Naive thymus-derived CD4-positive, alpha-beta T cell (primary cell): ENCODE measurements at regions not wholly inside any gene's neighbourhood (a gene's known extent, or its start where the extent isn't known, plus 50 kb on each side); places are given as distances from the start of the nearest gene placed in this dataset.
"Not testable (repeated sequence)": the region's sequence is repeated elsewhere in the genome, so short reads cannot be mapped to it uniquely, and the experiment has no call there.

Experiments used
- ATAC-seq: fragments of 150-1000 bp; cut with Tn5 transposase; 2 replicates; pipeline ENCODE4 v1.10.0; 2021; ENCODE audit warnings: mild to moderate bottlenecking, moderate library complexity
- CTCF ChIA-PET: fragments of 350-600 bp; sonication (Branson Sonifier 250); formaldehyde crosslinking; loops from one replicate; lab custom pipeline; 2021; ENCODE audit warnings: antibody characterized with exemption; lab: Charles Lee
- POLR2A ChIA-PET: fragments of 350-600 bp; sonication (Branson Sonifier 250); formaldehyde crosslinking; loops from one replicate; lab custom pipeline; 2021; ENCODE audit warnings: antibody characterized with exemption, inconsistent platforms; lab: Charles Lee
- DNase-seq, 9 donors: peaks; one replicate each; pipeline versions ENCODE4 v3.0.0 to v3.0.0-alpha.2; 2020 to 2022; ENCODE audit warnings: mixed read lengths in 1 of 9
- H3K27ac ChIP-seq: one replicate; pipeline ENCODE4 v1.7.0; 2013; ENCODE audit warnings: mild to moderate bottlenecking, low read depth, low read length, moderate library complexity
- H3K27me3 ChIP-seq, 2 donors: one replicate each; pipeline ENCODE4 v1.7.0; 2013; ENCODE audit warnings: low read length in 2 of 2, mild to moderate bottlenecking in 2 of 2, moderate library complexity in 2 of 2; ENCODE audit not compliant: control insufficient read depth in 2 of 2, insufficient read depth in 2 of 2
- H3K36me3 ChIP-seq, 3 experiments: 1 replicate in 2 of 3; 2 replicates in 1 of 3; pipeline ENCODE4 v1.7.0; 2013; ENCODE audit warnings: low read length in 3 of 3, mild to moderate bottlenecking in 3 of 3, moderate library complexity in 1 of 3; ENCODE audit not compliant: insufficient read depth in 3 of 3, control insufficient read depth in 2 of 3
- H3K4me1 ChIP-seq, 2 donors: one replicate each; pipeline ENCODE4 v1.7.0; 2013; ENCODE audit warnings: low read length in 2 of 2, mild to moderate bottlenecking in 2 of 2, moderate library complexity in 1 of 2; ENCODE audit not compliant: control insufficient read depth in 2 of 2, insufficient read depth in 2 of 2
- H3K4me3 ChIP-seq: 2 replicates; pipeline ENCODE4 v1.7.0; 2013; ENCODE audit warnings: mild to moderate bottlenecking, low read length
- H3K9me3 ChIP-seq, 3 experiments: 1 replicate in 2 of 3; 2 replicates in 1 of 3; pipeline ENCODE4 v1.7.0; 2013; ENCODE audit warnings: low read length in 3 of 3; ENCODE audit not compliant: control insufficient read depth in 2 of 3
- H3K27ac Mint-ChIP-seq, 9 donors: one replicate each; pipeline ENCODE4 v1.8.0; 2020 to 2022; ENCODE audit warnings: mixed read lengths in 9 of 9, mild to moderate bottlenecking in 8 of 9, moderate library complexity in 5 of 9, inconsistent platforms in 2 of 9
- H3K27me3 Mint-ChIP-seq, 5 donors: one replicate each; pipeline ENCODE4 v1.8.0; 2021 to 2022; ENCODE audit warnings: mixed read lengths in 5 of 5, mild to moderate bottlenecking in 1 of 5
- H3K36me3 Mint-ChIP-seq, 5 donors: one replicate each; pipeline ENCODE4 v1.8.0; 2020 to 2022; ENCODE audit warnings: mixed read lengths in 5 of 5, mild to moderate bottlenecking in 3 of 5, inconsistent platforms in 1 of 5
- H3K4me1 Mint-ChIP-seq, 7 donors: one replicate each; pipeline ENCODE4 v1.8.0; 2020 to 2022; ENCODE audit warnings: mixed read lengths in 7 of 7, mild to moderate bottlenecking in 3 of 7, inconsistent platforms in 1 of 7
- H3K4me3 Mint-ChIP-seq, 10 donors: one replicate each; pipeline ENCODE4 v1.8.0; 2020 to 2022; ENCODE audit warnings: mild to moderate bottlenecking in 10 of 10, mixed read lengths in 10 of 10, moderate library complexity in 6 of 10, inconsistent platforms in 2 of 10
- H3K9me3 Mint-ChIP-seq, 11 donors: one replicate each; pipeline ENCODE4 v1.8.0; 2020 to 2022; ENCODE audit warnings: mixed read lengths in 11 of 11, mild to moderate bottlenecking in 4 of 11, inconsistent platforms in 1 of 11, moderate library complexity in 1 of 11
- intact Hi-C, 2 donors: fragments of 100-400 bp; cut with micrococcal nuclease; formaldehyde crosslinking; loops; one replicate each; pipeline ENCODE4 v1.15.1; 2023

GRCh38 chr4:181848357-181848756 lies 394.8 kb upstream of the TENM3 start:
- intact Hi-C loops = no loop called here
- CTCF ChIA-PET = no interaction called here
- no peak for DNase-seq
- H3K27ac Mint-ChIP-seq = no peak overlapping the region
- Histone ChIP-seq H3K4me1 (no peaks in the 10 kb centered on the region), H3K4me3 (no peak overlapping the region), H3K27me3 (no peaks in the 10 kb centered on the region), H3K9me3 (no peaks in the 10 kb centered on the region), H3K27ac (no peak overlapping the region), H3K36me3 (no peaks in the 10 kb centered on the region)
- no peak overlapping the region for H3K4me3 Mint-ChIP-seq
- H3K36me3 Mint-ChIP-seq = no peaks in the 10 kb centered on the region
- ATAC-seq = no peak
- peaks cover 0 to 8% (median 2%) of the 10 kb centered on the region in 11 donors for H3K9me3 Mint-ChIP-seq
- H3K27me3 Mint-ChIP-seq = no peaks in the 10 kb centered on the region
- H3K4me1 Mint-ChIP-seq = no peaks in the 10 kb centered on the region
- POLR2A ChIA-PET = no interaction called here

DNA sequence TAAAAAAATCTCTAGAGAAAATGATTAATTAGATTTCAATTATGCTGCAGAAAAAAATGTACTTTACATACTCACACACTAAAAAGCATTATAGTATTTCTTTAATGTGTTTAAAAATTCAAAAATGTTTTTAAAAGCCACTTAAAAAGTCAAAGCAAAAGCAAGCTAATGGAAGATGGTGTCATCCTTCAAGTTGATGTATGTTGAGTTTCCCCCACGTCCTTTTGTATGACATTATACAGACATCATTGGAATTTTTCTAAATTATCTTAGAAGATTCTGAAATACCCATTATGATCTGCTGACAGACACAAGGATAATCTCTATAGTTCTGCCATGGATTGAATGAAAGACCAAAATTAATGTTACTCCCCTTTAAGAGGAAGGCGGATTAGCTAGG lies 393.7 kb upstream of the TENM3 start:
- Mint-ChIP-seq H3K27ac (no peak overlapping the region), H3K36me3 (no peaks in the 10 kb centered on the region), H3K9me3 (peaks cover 0 to 8% (median 2%) of the 10 kb centered on the region in 11 donors), H3K4me3 (no peak overlapping the region), H3K4me1 (no peaks in the 10 kb centered on the region), H3K27me3 (no peaks in the 10 kb centered on the region)
- no peaks in the 10 kb centered on the region for H3K36me3 ChIP-seq
- H3K9me3 ChIP-seq = no peaks in the 10 kb centered on the region
- no peak overlapping the region for H3K4me3 ChIP-seq
- DNase-seq (no peak), ATAC-seq (no peak)
- H3K4me1 ChIP-seq = no peaks in the 10 kb centered on the region
- ChIA-PET POLR2A (no interaction called here), CTCF (no interaction called here)
- intact Hi-C loops = no loop called here
- H3K27ac ChIP-seq = no peak overlapping the region
- H3K27me3 ChIP-seq = no peaks in the 10 kb centered on the region

GRCh38 chr4:181853881-181854511 lies 389.2 kb upstream of the TENM3 start:
- Mint-ChIP-seq H3K27ac (no peak overlapping the region), H3K36me3 (peaks cover 0 to 6% (median 0%) of the 10 kb centered on the region in 5 donors), H3K4me3 (no peak overlapping the region), H3K9me3 (peaks cover 0 to 26% (median 5%) of the 10 kb centered on the region in 11 donors), H3K27me3 (no peaks in the 10 kb centered on the region), H3K4me1 (no peaks in the 10 kb centered on the region)
- intact Hi-C loops = no loop called here
- ChIA-PET POLR2A (no interaction called here), CTCF (no interaction called here)
- DNase-seq (no peak), ATAC-seq (no peak)
- H3K9me3 ChIP-seq = no peaks in the 10 kb centered on the region
- no peak overlapping the region for H3K27ac ChIP-seq
- H3K4me3 ChIP-seq = no peak overlapping the region
- no peaks in the 10 kb centered on the region for H3K4me1 ChIP-seq
- no peaks in the 10 kb centered on the region for H3K36me3 ChIP-seq
- no peaks in the 10 kb centered on the region for H3K27me3 ChIP-seq

DNA sequence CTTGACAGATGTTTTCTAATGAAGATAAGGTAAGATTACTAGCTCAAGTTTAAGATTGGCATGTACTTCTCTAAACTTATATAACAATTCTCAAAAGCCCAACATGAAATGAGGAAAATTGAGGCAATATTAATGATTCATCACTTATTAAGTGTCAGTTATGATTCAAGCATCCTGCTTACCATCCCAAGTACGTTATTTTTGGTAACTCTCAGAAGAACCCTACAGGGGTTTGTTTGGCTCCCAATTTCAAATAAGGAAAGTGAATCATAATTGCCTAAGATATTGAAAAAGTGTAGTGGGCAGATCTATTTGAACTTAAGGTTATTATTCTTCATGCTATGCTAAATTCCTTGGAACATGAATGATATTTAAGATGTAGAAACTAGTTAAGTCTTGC lies 387.9 kb upstream of the TENM3 start:
- Histone ChIP-seq H3K27ac (no peak overlapping the region), H3K4me1 (no peaks in the 10 kb centered on the region), H3K9me3 (no peaks in the 10 kb centered on the region), H3K36me3 (no peaks in the 10 kb centered on the region), H3K27me3 (no peaks in the 10 kb centered on the region), H3K4me3 (no peak overlapping the region)
- H3K36me3 Mint-ChIP-seq = peaks cover 0 to 6% (median 0%) of the 10 kb centered on the region in 5 donors
- ChIA-PET CTCF (no interaction called here), POLR2A (no interaction called here)
- H3K4me1 Mint-ChIP-seq = no peaks in the 10 kb centered on the region
- H3K27ac Mint-ChIP-seq = no peak overlapping the region
- no peaks in the 10 kb centered on the region for H3K27me3 Mint-ChIP-seq
- no peak for DNase-seq
- peaks cover 0 to 26% (median 5%) of the 10 kb centered on the region in 11 donors for H3K9me3 Mint-ChIP-seq
- no peak for ATAC-seq
- no peak overlapping the region for H3K4me3 Mint-ChIP-seq
- intact Hi-C loops = no loop called here

DNA sequence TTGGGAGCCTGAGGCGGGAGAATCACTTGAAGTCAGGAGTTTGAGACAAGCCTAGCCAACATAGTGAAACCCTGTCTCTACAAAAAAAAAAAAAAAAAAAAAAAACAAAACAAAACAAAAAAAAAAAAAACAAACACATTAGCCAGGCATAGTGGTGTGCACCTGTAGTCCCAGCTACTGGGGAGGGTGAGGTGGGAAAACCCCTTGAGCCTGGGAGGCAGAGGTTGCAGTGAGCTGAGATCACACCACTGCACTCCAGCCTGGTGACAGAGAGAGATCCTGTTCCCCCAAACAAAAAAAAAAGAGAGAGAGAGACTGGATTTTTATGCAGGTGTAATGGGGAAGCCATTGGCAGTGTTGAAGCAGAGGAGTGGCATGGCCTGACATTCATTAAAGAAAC lies 385.7 kb upstream of the TENM3 start:
- H3K4me3 Mint-ChIP-seq, H3K4me1 ChIP-seq, intact Hi-C loops, DNase-seq, H3K27me3 Mint-ChIP-seq, ATAC-seq, CTCF ChIA-PET, H3K27me3 ChIP-seq, H3K9me3 ChIP-seq, POLR2A ChIA-PET, H3K36me3 Mint-ChIP-seq, H3K4me3 ChIP-seq, H3K4me1 Mint-ChIP-seq, H3K36me3 ChIP-seq, H3K27ac Mint-ChIP-seq, H3K27ac ChIP-seq: not testable (repeated sequence)
- H3K9me3 Mint-ChIP-seq = peaks cover 0 to 18% (median 8%) of the 10 kb centered on the region in 11 donors

- H3K36me3 Mint-ChIP-seq = peaks cover 0 to 6% (median 0%) of the 10 kb centered on the region in 5 donors
- DNase-seq = no peak
- no peak overlapping the region for H3K4me3 Mint-ChIP-seq
- peaks cover 0 to 18% (median 8%) of the 10 kb centered on the region in 11 donors for H3K9me3 Mint-ChIP-seq
- H3K4me1 ChIP-seq = no peaks in the 10 kb centered on the region
- H3K27me3 ChIP-seq = no peaks in the 10 kb centered on the region
- H3K36me3 ChIP-seq = no peaks in the 10 kb centered on the region
- no peaks in the 10 kb centered on the region for H3K9me3 ChIP-seq
- H3K4me3 ChIP-seq = no peak overlapping the region
- POLR2A ChIA-PET = interaction anchor here (0.9 kb wide), 1 partner anchor 592 kb away, joined by 4 read pairs; no protein-coding TSS in a partner anchor
- ATAC-seq = no peak
- no peak overlapping the region for H3K27ac Mint-ChIP-seq
- H3K4me1 Mint-ChIP-seq = no peaks in the 10 kb centered on the region
- no peaks in the 10 kb centered on the region for H3K27me3 Mint-ChIP-seq
- no peak overlapping the region for H3K27ac ChIP-seq
- CTCF ChIA-PET = no interaction called here
- intact Hi-C loops = no loop called here
Observed at GRCh38 chr4:181858741-181859140, 384.5 kb upstream of the TENM3 start.

DNA sequence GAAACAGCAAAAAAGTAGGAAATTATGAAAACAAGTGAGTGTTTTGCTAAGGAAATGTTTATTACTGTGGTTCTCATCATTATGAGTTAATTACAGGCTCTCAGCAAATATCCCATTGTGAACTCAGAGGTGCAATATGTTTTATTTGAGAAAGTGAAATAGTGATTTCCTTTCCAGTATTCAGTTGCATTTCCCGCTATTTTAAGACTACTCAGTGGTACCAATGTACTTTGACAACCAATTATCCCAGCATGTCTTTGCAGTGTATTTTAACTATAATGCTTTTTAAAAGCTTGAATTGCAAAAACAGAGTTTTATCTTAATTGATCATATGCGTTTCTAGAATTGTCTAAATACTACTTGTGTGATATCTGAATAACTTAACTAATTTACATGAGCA lies 383.8 kb upstream of the TENM3 start:
- Mint-ChIP-seq H3K27ac (no peak overlapping the region), H3K4me3 (no peak overlapping the region), H3K9me3 (peaks cover 0 to 18% (median 8%) of the 10 kb centered on the region in 11 donors), H3K36me3 (peaks cover 0 to 6% (median 0%) of the 10 kb centered on the region in 5 donors), H3K4me1 (no peaks in the 10 kb centered on the region), H3K27me3 (no peaks in the 10 kb centered on the region)
- ATAC-seq = no peak
- POLR2A ChIA-PET = interaction anchor here (0.9 kb wide), 1 partner anchor 593 kb away, joined by 4 read pairs; no protein-coding TSS in a partner anchor
- Histone ChIP-seq H3K27me3 (no peaks in the 10 kb centered on the region), H3K9me3 (no peaks in the 10 kb centered on the region), H3K4me1 (no peaks in the 10 kb centered on the region), H3K36me3 (no peaks in the 10 kb centered on the region), H3K4me3 (no peak overlapping the region), H3K27ac (no peak overlapping the region)
- intact Hi-C loops = no loop called here
- no peak for DNase-seq
- CTCF ChIA-PET = no interaction called here
